Lung (tissue), 11 donors: ENCODE measurements at regions not wholly inside any gene's neighbourhood (a gene's known extent, or its start where the extent isn't known, plus 50 kb on each side); places are given as distances from the start of the nearest gene placed in this dataset.

ENCODE experiments used
- ATAC-seq: fragments of 200-7000 bp; cut with Tn5 transposase; one replicate; pipeline ENCODE4 v1.9.1; 2020; ENCODE audit warnings: moderate number of reproducible peaks; ENCODE audit not compliant: insufficient read depth, low FRiP score
- DNase-seq, 3 donors: peaks; one replicate each; pipeline ENCODE4 v3.0.0-alpha.2; 2013 to 2017
- H3K27ac ChIP-seq, 2 donors: one replicate each; pipeline ENCODE4 v1.5.1; 2013; ENCODE audit warnings: mild to moderate bottlenecking in 2 of 2, moderate library complexity in 2 of 2, control low read depth in 1 of 2, inconsistent platforms in 1 of 2, low read depth in 1 of 2, low read length in 1 of 2
- H3K27me3 ChIP-seq, 3 donors: one replicate each; pipeline ENCODE4 v1.5.1; 2013; ENCODE audit warnings: low read length in 2 of 3; ENCODE audit not compliant: control insufficient read depth in 3 of 3, insufficient read depth in 3 of 3
- H3K36me3 ChIP-seq, 4 donors: one replicate each; pipeline ENCODE4 v1.5.1; 2013; ENCODE audit warnings: low read length in 4 of 4, mild to moderate bottlenecking in 1 of 4, moderate library complexity in 1 of 4; ENCODE audit not compliant: control insufficient read depth in 4 of 4, insufficient read depth in 4 of 4
- H3K4me1 ChIP-seq, 5 donors: one replicate each; pipeline ENCODE4 v1.5.1; 2013; ENCODE audit warnings: low read length in 5 of 5, mild to moderate bottlenecking in 2 of 5, moderate library complexity in 1 of 5; ENCODE audit not compliant: control insufficient read depth in 5 of 5, insufficient read depth in 5 of 5
- H3K4me3 ChIP-seq: one replicate; pipeline ENCODE4 v1.5.1; 2013; ENCODE audit warnings: mild to moderate bottlenecking, control low read depth, moderate library complexity
- H3K9ac ChIP-seq, 2 donors: one replicate each; pipeline ENCODE4 v1.5.1; 2013; ENCODE audit warnings: low read length in 2 of 2, control low read depth in 1 of 2; ENCODE audit not compliant: insufficient read depth in 1 of 2
- H3K9me3 ChIP-seq, 4 donors: one replicate each; pipeline ENCODE4 v1.5.1; 2013; ENCODE audit warnings: low read length in 3 of 4, mild to moderate bottlenecking in 1 of 4, moderate library complexity in 1 of 4; ENCODE audit not compliant: control insufficient read depth in 4 of 4, insufficient read depth in 3 of 4
- CTCF ChIP-seq: IDR thresholded peaks from 2 replicates; pipeline ENCODE4 v1.5.1; 2012; ENCODE audit warnings: mild to moderate bottlenecking; ENCODE audit errors: control extremely low read depth, extremely low read depth
- WGBS, 2 donors: extraction: QIAGEN DNeasy Blood & Tissue Kit; methylation state at CpG; one replicate each; pipeline ENCODE4 v1.1.7; 2013; 5-methylcytosine and 5-hydroxymethylcytosine counted together
- donor health status: control.
- donor health status: control.
- donor health status: Bipolar disorder and iron deficiency.
- donor health status: healthy.
- donor health status: DM: yes; HTN: yes; CAD: no.

- 81 to 86% methylated on average over 13 of the region's 13 CpGs for WGBS, 2 donors
- Histone ChIP-seq H3K9me3 (peaks cover 0 to 5% (median 2%) of the 10 kb centered on the region in 4 donors), H3K36me3 (no peaks in the 10 kb centered on the region), H3K9ac (no peak overlapping the region), H3K27me3 (peaks cover 0 to 8% (median 0%) of the 10 kb centered on the region in 3 donors), H3K4me3 (no peak overlapping the region), H3K27ac (no peak overlapping the region), H3K4me1 (peaks cover 0 to 25% (median 18%) of the 10 kb centered on the region in 5 donors)
- DNase-seq (no peak), ATAC-seq (no peak)
- TF ChIP-seq CTCF, result no peak
Measured at GRCh38 chr17:77877646-77878355, 80.7 kb upstream of the TNRC6C start.

- 94 to 95% methylated on average over 13 of the region's 13 CpGs for WGBS, 2 donors
- no peaks in the 10 kb centered on the region for H3K36me3 ChIP-seq
- DNase-seq (no peak), ATAC-seq (no peak)
- H3K9ac ChIP-seq, result no peak overlapping the region
- peaks cover 0 to 34% (median 15%) of the 10 kb centered on the region in 5 donors for H3K4me1 ChIP-seq
- no peak overlapping the region for H3K27ac ChIP-seq
- no peak for TF ChIP-seq CTCF
- H3K4me3 ChIP-seq, result no peak overlapping the region
- H3K27me3 ChIP-seq, result peaks cover 0 to 5% (median 0%) of the 10 kb centered on the region in 3 donors
- peaks cover 0 to 5% (median 2%) of the 10 kb centered on the region in 4 donors for H3K9me3 ChIP-seq
Measured at GRCh38 chr17:77879226-77879895, 79.1 kb upstream of the TNRC6C start.

GRCh38 chr17:77879896-77880280 is 78.6 kb upstream of the TNRC6C start:
- no peak for TF ChIP-seq CTCF
- no peaks in the 10 kb centered on the region for H3K36me3 ChIP-seq
- H3K9me3 ChIP-seq, result peaks cover 0 to 5% (median 2%) of the 10 kb centered on the region in 4 donors
- H3K27ac ChIP-seq, result no peak overlapping the region
- WGBS, 2 donors, result 93 to 96% methylated on average over 9 of the region's 9 CpGs
- no peak for ATAC-seq
- H3K4me1 ChIP-seq, result peaks cover 0 to 34% (median 15%) of the 10 kb centered on the region in 5 donors
- no peak for DNase-seq
- no peak overlapping the region for H3K4me3 ChIP-seq
- peaks cover 0 to 5% (median 0%) of the 10 kb centered on the region in 3 donors for H3K27me3 ChIP-seq
- H3K9ac ChIP-seq, result no peak overlapping the region
